Astrocyte (in vitro differentiated cells and primary cell): ENCODE measurements at regions not wholly inside any gene's neighbourhood (a gene's known extent, or its start where the extent isn't known, plus 50 kb on each side); places are given as distances from the start of the nearest gene placed in this dataset.

Source experiments
- CTCF ChIP-seq: IDR thresholded peaks from 2 replicates; pipeline ENCODE4 v1.5.1; 2011; ENCODE audit warnings: low read depth, mild to moderate bottlenecking, inconsistent platforms, low read length, moderate library complexity; ENCODE audit not compliant: insufficient read depth
- EZH2 ChIP-seq: IDR thresholded peaks from 2 replicates; pipeline ENCODE4 v1.6.1; 2012; ENCODE audit warnings: mild to moderate bottlenecking, low read length, inconsistent platforms; ENCODE audit not compliant: insufficient read depth

GRCh38 chr18:30135938-30136337, 906.6 kb downstream of the DSC3 start:
- TF ChIP-seq CTCF = no peak
- TF ChIP-seq EZH2 = no peak
